GM19238 (cell line): ENCODE measurements at regions not wholly inside any gene's neighbourhood (a gene's known extent, or its start where the extent isn't known, plus 50 kb on each side); places are given as distances from the start of the nearest gene placed in this dataset.

ENCODE experiments used
- DNase-seq: peaks from one replicate; pipeline ENCODE4 v3.0.0; 2011; ENCODE audit warnings: low spot score; ENCODE audit not compliant: insufficient read length

DNA sequence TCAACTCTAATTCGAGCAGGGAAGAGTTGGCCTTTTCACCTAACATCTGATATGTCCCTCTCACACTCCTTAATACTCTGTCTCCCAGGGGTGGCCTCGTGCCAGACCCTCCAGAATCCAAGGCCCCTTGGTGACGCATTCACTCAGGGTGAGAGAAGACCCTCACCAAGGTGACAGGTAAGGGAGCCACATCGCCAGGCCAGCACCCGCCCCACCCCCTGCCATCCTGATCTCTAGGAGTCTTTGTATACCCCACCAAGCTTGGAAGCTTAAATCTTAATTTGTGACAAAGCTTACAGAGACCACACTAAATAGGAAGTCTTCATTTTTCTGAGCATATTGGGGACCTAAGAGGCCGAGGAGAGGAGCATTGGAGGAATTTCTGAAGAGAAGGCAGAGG is 286.1 kb downstream of the IRF8 start:
- no peak for DNase-seq

DNA sequence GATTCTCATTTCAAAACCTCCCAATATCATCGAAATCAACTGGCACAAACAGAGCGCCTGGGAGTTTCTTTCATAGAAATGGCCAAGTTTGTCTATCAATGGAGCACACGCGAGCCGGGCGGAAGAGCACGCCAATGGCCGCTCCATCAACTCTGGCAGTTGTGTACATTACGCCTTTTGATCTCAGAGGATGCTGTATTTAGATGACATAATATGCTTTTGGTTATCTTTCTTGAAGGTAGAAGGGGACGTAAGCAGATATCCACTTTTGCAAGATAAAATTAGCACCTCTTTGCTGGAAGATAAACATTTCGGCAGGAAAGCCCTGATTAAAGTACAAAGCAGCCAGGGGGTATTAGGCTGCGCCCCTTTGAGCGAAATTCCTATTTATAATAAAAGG is 287.4 kb downstream of the IRF8 start:
- no peak for DNase-seq

DNA sequence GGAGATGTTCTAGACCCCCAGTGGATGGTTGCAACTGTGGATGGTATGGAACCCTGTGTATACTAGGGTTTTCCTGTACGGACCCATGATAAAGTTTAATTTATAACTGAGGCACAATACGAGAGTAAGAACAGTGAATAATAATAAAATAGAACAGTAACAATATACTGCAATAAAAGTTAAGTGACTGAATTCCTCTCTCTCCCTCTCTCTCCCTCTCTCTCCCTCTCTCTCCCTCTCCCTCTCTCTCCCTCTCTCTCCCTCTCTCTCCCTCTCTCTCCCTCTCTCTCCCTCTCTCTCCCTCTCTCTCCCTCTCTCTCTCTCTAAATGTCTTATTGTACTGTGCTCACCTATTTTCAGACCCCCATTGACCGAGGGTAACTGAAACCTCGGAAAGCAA is 291.0 kb downstream of the IRF8 start:
- DNase-seq = no peak

DNA sequence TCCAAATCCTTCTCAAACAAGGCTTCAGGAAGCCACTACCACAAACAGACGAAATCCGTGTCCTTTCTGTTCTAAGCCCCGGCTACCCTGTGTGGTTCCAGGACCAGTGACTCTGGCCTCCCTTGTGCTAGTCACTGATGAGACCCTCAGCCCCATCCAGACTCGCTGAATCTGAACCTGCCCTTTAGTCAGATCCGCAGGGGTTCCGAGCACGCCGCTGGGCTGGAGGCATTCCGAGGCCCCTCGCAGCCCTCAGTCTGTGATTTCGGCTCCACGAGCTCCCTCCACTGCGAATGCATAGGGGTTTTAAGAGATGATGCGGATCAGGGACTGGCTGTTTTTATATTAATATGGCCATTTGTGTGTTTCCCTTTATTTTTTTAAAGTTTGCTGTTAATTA is 292.7 kb downstream of the IRF8 start:
- no peak for DNase-seq

DNA sequence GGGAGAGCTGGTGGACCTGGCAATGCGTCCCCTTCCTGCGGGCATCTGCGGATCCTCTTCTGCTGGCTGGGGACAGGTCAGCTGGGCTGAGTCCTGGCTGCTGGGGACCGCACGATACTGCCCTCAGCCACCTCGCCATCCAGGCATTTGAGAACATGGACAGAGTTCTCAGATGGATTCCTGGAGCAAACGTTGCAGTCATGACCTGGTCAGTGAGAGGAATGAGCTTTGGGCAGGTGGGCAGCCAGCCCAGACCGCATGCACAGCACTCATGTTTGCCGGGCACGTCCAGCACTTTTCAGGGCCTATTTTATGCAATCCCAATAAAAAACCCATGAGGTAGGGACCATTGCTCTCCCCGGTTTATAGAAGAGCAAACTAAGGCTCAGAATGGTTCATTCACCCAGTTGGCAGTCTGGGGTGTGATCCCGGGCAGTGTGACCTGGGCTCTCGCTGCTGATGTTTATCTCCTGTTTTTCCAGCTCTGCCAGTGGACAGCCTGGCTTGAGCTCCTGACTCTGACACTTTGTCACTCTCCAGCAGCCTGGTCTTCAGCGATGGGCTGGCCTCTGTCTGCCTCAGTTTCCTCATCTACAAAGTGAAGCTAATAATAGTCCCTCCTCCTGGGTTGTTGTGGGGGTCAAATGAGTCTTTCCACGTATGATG is 294.7 kb downstream of the IRF8 start:
- no peak for DNase-seq

DNA sequence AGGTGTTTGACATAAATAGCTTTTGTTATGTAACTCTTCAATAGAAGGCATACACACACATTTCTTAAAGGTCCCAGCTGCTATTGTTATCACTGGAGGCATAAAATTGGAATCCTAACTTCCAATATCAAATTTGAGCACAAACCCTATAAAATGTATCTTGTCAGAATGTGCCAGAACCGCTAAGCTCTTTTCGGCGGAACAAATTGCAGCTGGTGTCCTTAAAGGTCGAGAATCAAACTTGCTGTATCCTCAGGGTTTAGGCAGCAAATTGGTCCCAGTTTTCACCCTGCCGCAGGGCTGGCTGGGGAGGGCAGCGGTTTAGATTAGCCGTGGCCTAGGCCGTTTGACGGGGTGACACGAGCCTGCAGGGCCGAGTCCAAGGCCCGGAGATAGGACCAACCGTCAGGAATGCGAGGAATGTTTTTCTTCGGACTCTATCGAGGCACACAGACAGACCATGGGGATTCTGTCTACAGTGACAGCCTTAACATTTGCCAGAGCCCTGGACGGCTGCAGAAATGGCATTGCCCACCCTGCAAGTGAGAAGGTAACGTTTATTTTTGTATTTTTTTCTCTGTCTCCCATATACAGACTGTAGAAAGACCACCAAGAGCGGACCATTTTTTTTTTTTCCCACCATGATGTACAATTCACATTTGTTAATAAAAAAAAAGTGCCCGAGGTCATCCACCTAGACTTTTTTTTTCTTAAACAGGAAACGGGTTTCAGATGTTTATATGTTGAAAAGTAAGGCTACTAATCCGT is 297.1 kb downstream of the IRF8 start:
- no peak for DNase-seq

DNA sequence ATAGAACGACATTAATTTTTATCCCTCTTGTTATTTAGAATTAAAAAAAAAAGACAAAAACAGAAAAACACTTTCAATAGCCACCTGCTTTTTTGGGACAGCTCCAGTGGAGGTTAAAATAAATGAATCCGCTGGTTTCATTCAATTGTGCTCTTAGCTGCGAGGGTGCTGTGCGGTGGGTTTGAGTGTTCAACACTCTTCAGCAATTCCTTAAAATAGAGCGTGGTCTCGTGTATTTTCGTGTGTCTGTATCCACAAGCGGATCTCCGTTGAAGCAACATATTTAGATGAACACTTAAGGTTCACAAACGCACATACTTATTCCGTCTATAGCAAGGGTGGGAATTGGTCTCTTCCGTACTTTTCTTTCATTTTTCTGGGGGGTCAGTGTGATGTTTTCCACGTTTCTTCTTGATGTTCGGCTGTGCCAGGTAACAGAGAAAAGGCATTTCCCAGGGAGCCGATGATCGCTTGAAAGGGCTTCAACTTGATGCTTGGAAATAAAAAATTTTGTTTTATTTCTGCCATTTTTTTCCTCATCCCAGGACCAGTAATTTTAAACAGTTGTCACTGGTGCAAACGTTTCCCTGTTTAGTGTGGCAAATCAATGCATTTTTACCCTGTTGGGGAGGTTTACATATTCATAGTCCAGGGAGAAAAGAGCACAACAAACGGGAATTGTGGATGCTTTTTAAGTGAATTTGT is 297.9 kb downstream of the IRF8 start:
- no peak for DNase-seq

DNA sequence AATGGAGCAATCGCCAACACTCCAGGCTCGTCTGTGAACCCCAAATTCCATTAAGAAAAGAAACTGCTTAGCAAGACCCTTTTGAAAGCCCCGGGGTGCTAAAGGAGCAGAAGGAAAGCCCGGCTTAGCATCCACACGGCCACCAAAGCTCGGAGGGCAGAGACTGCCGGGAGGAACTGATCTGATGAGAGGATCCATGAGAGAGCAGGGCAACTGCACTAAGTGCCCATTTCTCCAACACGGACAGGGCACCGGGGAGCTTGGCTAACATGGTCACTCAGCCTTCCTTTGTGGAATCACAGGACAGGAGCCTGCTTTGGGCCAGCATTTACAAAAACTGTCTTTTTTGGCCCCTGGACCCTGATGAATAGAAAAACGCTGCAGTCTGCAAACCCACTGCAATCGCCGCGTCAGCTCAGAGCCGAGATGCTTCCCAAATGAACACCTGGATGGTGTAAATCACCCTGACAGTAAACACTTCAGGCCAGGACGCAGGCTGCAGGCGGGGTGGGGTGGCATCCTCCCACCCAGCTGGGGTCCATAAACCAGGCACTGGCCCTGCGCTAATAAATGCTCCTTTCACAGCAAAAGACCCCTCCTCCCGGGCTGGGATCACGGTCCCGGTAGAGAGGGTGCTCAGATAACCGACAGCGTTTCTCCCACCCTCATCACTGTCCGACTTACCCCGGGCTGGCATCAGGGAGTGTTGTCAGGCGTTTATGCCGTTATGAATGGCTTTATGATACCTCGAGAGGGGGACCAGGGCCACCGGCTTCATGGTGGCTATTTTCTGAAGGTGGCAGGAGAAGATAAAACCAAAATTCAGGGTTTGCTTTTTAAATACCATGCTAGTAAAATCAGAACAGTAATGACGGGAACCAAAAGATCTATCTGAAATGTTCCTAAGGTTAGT is 299.5 kb downstream of the IRF8 start:
- no peak for DNase-seq

DNA sequence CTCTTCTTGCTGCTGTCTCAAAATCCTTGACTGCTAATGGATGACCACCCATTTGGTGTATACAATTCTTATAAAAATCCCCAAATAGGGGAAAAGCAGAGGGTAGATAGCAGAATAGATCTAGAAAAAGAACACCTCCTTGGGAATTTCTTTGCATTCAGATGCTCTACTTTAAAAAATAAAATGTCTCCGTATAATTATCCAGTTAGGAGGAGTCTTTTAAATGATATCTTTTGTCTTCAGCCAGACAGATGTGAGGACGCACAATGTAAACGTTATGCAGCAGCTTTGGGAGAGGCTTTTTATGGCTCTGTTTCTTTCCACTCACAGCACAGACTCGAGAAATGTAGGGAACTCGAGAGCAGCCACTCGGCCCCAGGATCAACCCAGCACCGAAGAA is 300.2 kb downstream of the IRF8 start:
- DNase-seq = no peak

DNA sequence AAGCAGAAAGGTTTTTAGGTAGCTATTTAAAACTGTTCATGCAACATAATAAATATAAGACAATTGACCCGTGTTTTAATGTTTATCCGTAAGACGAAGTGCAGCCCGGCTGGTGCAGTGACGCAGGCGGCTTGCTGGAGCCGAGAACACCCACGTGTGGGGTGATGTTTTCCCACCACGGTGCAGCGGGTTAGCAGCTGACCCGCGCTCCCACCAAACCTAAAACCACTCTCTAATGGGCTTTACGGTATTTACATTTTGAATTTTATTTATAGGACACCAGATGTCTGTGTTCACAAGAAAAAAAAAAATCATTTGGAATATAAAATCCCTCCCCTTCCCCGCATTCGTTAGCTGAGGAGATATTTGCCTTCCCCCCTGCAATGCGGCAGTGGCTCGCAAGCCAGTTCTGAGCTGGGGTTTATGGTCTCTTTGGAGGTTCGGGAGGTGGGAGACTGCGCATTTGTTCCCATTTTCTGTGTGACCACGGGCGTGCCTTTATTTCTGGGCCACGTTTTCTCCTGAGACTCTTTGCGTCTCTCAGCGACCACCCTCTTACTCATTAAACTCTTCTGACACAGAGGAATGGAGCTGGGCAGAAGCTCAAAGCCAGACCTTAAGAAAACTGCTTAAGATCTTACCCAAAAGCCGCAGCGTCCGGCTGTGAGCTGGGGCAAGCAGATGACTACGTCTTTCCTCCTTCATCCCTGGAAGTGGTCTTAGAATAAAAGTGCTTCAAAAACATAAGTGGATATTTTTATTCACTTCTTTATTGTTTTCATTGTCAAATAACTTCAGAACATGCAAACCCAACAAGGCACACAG is 301.1 kb downstream of the IRF8 start:
- no peak for DNase-seq

DNA sequence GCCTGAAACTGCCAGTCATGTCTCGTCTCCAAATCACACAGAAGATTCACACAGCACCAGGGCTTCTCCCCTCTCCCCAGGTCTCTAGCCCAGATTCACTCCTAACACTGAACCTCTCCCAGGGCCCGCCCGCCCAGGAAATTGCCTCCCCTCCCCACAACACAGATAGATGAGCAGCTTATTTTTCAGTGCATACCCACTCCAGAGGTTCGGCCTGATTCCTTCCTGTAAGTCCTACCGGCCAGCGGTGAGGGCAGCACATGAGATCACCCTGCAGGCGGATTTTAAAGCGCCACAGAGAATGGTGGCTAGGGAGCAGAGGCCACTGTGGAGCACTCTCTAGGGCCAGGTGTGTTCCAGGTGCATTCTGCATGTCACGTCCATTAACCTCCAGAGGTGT is 301.8 kb downstream of the IRF8 start:
- no peak for DNase-seq

DNA sequence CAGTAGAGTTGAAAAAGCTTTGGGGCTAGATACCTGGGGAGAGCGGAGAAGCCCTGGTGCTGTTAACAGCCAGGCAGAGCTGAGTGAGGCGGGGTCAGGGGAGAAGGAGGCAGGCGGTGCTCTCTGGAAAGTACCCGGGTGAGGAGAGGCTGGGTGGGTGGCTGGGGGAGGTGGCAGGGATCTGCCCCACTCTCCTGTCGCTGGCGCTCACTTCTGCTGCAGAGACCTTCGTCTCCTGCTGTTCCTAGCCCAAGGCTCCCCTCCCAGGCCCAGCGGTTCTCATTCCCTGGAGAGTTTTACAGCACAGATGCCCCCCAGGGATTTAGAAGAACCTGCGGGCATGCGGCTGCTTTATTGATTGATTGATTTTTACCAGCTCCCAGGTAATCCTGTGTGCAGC is 302.8 kb downstream of the IRF8 start:
- DNase-seq = no peak

DNA sequence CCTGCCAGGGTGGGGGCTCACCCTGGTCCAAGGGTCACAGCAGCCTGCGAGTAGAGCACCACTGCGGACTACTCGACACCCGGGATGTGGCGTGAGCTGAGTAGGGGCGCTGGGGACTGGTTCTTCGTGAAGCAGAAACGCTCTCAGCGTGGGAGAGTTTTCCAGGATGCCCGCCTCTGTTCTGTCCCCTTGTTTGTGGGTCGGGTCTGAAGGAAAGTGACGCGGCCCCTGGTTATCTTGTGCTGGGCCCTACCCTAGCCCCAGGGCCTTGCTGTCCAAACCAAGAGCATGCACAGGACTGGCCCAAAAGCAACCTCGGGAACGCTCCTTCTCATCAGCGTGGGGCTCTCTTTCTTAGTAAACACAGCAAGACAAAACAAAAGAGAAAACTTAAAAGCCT is 303.3 kb downstream of the IRF8 start:
- DNase-seq = no peak

DNA sequence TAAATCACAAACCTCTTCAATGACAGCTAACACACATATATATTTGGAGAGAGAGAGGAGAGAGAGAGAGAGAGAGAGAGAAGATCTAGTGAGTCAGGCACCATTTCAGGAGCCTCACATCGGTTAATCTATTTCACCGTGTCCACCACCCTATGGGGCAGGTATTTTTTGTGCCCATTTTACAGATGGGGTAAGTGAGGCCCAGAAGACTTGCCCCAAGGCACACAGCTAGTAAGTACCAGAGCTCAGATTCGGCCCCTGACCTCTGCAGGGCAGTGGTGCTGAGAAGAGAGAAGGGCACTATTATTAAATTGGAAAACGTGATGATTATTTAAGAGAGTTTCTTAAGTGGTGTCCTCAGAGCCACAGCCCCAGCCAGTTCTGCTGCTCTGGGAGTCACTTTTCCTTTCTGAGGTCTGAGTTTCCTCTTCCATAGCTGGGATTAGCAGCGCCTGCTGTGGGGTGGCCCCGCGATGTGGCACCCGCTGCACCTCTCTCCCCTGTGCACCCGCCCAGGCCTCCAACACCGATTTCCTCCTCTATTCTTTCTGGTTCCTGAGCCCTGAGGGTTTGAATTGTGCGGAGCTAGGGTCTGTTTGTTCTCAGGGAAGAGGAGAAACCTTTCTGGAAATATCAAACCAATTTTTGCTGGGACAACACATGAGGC is 303.9 kb downstream of the IRF8 start:
- no peak for DNase-seq

DNA sequence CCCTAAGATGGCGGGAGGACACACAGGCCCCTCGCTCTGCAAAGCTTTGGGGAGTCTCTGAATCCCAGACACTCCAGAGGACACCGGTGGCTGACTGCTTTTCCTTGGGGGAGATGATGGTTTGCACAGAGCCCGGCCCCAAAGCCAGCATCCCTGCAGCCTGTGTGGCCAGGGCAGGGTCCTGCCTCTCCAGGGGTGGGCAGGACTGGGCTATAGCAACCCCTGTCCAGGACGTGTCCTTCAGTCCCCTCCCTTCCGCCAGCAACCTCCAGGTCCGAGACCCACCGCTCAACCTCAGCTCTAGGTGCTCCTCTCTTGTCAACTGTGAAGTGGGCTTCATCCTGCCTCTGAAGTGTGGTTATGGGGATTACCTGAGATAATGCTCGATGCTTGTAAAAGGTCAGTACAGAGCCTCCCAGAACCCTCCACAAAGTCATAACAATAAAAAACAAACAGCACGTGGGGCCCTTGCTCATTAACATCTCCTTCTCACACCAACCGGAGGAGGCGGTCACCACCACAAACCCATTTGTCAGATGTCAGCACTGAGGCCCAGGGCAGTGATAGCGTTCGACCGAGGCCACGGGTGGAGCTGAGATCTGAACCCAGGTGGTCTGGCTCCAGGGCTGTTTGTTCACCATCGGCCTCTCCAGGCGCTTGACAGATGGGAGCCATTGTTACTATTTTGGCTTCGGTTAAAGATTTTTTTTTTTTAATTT is 304.8 kb downstream of the IRF8 start:
- no peak for DNase-seq

DNA sequence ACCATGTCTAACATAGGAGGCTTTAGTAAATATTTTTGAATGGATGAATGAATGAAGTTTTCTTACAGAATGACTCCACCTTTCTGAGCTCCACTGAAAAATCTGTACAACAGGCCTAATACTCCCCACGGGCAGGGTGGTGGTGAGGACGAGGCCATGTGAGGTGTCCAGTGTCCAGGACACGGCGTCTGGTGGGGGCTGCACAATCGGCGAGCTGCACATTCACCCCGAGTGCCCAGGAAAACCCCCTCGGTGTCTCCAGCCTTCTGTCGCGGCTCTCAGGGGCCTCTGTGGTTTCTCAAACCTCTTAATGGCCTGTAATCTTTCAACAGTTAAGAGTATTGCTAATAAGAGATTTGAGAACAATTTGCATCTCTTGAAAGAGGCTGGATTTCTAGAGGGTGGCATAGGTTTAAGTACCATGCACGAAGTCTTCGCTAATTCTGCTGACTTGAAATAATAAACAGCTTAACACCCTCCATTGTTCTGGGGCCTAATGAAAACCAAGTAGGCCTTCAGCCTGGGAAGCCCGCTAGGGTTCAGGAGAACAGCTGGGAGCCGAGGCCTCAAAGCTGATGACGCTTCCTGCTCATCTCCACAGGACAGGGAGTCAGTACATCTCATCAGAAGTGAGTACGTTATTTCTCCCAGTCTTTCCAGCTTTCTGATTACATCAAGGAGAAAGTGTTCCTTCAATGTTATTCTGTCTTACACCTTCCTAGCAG is 304.6 kb upstream of the FOXF1 start:
- no peak for DNase-seq

DNA sequence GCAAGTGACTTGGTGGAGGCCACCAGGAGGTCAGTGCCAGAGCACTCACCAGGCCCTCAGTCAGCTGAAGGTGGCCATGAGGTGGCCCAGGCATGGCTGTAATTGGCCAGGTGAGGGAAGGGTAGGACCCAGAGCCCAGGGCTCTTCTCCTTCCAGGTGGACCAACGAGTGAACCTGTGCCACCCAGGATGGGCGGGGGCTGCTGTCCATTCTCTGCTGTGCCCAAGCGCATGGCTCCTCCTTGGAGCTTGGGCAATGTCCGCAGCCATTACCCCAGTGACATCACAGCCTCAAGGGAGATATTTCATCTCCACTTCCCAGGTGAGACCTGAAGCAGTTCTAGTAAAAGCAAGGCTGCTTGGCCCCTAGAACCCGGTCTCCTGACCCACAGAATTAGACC is 303.0 kb upstream of the FOXF1 start:
- DNase-seq = no peak

DNA sequence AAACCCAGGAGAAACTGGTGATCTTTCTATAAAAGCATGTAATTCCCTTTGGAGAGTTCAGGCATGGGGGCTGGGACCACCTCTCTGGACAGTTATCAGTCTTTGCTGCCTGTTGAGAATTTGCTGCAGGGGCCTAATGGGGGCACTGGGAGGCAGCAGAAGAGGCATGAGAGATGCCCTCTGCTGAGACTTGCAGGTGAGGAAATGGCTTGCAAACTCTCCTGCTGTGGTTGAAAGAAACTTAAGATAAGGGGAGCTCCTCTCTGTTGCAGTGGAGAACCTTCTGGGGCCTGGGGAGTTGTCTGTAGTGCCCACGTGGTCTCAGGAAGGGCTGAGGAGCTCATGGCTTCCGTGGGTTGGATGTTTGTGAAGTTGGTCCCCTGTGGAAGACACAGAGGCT is 301.1 kb upstream of the FOXF1 start:
- no peak for DNase-seq
